ENCODE measurements at regions not wholly inside any gene's neighbourhood (a gene's known extent, or its start where the extent isn't known, plus 50 kb on each side); places are given as distances from the start of the nearest gene placed in this dataset.

GRCh38 chr13:80441968-80442367, 101.0 kb upstream of the SPRY2 start:
- intact Hi-C loops (cut with DNase I) = no loop called here

DNA sequence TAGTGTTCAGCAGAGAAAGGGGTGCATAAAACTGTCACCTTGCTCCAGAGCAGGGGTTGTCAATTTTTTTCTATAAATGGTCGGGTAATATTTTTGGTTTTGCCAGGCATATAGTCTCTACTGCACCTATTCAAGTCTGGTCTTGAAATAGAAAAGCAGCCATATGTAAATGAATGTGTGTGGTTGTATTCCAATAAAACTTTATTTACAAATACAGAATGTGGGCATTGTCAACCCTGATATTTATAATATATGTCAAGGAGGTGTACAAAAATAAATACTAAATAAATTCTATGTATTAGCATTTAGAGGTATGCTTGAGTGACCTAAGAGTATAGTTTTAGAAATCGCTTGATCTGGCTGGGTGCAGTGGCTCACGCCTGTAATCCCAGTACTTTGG, 97.6 kb upstream of the SPRY2 start:
- intact Hi-C loops (cut with DNase I) = no loop called here
- DNase-seq (no peak), ATAC-seq (no peak)

More at GRCh38 chr13:80441968-80442367, 101.0 kb upstream of the SPRY2 start:
- ATAC-seq (no peak), DNase-seq (no peak)

GRCh38 chr13:80437231-80437630, 96.3 kb upstream of the SPRY2 start:
- ATAC-seq = no peak
- intact Hi-C loops (cut with DNase I) = no loop called here

GRCh38 chr13:80436571-80437169, 95.7 kb upstream of the SPRY2 start:
- ATAC-seq (peak; percentile 83 to 94), DNase-seq (no peak)
- intact Hi-C loops (cut with DNase I) = no loop called here

More at GRCh38 chr13:80437231-80437630, 96.3 kb upstream of the SPRY2 start:
- no peak for DNase-seq

DNA sequence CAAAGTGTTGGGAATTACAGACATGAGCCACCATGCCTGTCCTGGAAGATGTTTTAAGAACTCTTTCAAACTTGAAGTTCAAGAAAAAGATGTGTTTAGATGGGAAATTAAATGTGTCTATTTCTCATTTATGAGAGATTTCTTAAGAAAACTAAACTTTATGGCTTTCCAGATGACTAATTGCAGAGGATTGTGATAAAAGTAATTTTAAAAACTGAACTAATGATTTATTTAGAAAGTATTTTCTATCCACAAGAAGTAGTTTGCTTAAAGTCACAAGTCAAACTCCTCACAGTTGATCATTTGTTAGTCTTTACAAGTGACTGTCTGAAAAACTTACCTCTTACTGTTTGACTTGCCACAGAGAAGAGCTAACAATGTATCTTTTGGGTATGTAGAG, 89.6 kb upstream of the SPRY2 start:
- DNase-seq (no peak), ATAC-seq (no peak)
- intact Hi-C loops (cut with DNase I) = no loop called here

- intact Hi-C loops (cut with DNase I) = no loop called here
- no peak for ATAC-seq
These were observed 87.6 kb upstream of the SPRY2 start for GRCh38 chr13:80428349-80429096.

GRCh38 chr13:80419416-80419815, 78.5 kb upstream of the SPRY2 start:
- intact Hi-C loops (cut with DNase I) = no loop called here
- ATAC-seq = no peak

More at GRCh38 chr13:80428349-80429096, 87.6 kb upstream of the SPRY2 start:
- no peak for DNase-seq

DNA sequence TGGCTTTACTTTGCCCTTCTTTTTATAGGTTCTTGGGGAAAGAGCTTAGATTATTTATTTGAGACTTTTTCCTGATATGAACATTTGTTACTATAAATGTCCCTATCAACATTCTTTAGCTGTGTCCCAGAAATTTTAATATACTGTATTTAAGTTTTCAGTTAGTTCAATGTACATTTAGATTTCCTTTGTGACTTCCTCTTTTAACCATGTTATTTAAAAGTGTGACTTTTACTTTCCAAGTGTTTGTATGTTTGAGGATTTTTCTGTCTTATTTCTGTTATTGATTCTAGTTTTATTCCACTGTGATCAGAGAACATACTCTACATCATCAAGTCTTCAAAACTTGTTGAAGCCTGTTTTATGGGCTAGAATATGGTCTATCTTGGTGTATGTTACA, 72.7 kb upstream of the SPRY2 start:
- ATAC-seq (no peak), DNase-seq (no peak)
- intact Hi-C loops (cut with DNase I) = no loop called here

More at GRCh38 chr13:80419416-80419815, 78.5 kb upstream of the SPRY2 start:
- no peak for DNase-seq

DNA sequence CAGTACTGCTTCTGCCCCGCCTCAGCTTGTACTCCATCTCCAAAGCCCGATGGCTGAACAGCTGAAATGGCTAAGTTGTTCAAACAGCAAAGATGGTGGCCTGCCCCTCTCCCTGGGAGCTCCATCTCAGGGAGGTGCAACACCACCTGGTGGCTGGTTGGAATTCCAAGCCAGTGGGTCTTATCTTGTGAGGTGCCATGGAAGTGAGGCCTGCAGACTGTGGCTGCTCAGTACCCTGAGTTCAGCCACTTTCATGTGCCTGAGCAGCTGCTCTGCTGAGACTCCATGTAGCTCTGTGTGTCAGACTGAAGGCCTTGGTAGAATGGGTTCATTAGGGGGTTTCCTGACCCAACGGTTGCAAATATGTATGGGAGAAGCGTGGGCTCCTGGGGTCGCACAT, 67.3 kb upstream of the SPRY2 start:
- ATAC-seq = no peak
- intact Hi-C loops (cut with DNase I) = no loop called here
- DNase-seq = no peak

DNA sequence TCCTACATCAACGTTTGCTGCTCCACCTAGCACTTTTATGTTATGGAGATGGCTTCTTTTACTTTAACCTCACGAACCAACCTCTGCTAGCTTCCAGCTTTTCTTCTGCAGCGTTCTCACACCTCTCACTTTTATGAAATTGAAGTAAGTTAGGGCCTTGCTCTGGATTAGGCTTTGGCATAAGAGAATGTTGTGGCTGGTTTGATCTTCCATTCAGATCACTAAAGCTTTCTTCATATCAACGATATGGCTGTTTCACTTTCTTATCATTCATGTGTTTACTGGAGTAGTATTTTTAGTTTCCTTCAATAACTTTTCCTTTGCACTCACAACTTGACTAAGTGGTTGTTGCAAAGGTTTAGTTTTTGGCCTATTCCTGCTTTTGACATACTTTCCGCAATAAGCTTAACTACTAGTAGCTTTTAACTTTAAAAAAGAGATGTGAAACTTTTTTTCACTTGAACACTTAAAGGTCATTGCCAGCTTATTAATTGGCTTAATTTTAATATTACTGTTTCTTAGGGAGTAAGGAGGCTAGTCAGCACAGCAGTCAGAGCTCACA, 60.0 kb upstream of the SPRY2 start:
- DNase-seq (no peak), ATAC-seq (no peak)

GRCh38 chr13:80400164-80400864, 59.4 kb upstream of the SPRY2 start:
- ATAC-seq (no peak), DNase-seq (no peak)
- intact Hi-C loops (cut with DNase I) = no loop called here

More for the DNA sequence above, 60.0 kb upstream of the SPRY2 start:
- intact Hi-C loops (cut with DNase I) = no loop called here

DNA sequence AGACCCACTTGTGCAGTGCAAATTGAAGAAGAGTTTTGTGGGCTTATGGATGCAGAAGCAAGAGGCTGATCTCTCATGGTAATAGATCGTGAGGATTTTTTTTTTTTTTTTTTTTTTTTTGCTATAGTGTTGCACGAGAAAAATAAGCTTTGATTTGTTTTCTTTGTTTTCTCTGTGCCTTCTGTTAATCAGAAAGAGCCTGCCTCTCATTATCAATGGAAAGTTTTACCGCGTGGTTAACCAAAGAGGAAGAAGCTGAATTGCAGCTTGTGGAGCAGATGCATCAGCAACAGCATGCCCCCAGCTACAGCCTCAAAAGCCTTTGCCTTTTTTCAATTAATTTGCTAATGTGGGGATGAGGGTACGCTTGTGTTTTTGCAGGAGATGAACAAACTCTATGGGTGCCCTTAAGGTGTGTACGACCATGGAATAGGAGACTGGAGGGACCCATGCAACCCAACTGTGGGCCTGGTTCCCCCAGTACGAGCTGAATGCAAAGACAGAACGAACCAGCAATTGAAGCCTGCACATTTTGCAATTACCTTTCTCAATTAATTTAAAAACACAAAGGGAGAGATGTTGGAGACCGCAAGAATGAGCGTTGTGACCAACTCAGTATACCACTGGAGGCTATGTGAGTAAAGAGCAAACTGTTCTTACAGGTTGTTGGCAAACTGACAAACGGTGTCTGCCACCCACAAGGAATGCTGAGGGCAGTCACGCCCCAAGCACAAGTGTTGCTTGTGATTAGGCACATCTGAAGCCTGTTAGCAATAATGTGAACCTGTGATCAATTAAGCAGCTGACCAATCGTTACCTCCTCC, 58.6 kb upstream of the SPRY2 start:
- no peak for ATAC-seq
- intact Hi-C loops (cut with DNase I) = no loop called here
- no peak for DNase-seq
